Esophagus muscularis mucosa (tissue), 3 donors: ENCODE measurements at regions not wholly inside any gene's neighbourhood (a gene's known extent, or its start where the extent isn't known, plus 50 kb on each side); places are given as distances from the start of the nearest gene placed in this dataset.

Experiments
- POLR2A ChIP-seq: fragments of 450-650 bp; IDR thresholded peaks from one replicate; pipeline ENCODE4 v1.6.1; 2017; ENCODE audit warnings: antibody characterized with exemption, moderate library complexity, mild to moderate bottlenecking, low read depth
- POLR2AphosphoS5 ChIP-seq, 2 donors: sonication (generic); formaldehyde crosslinking; IDR thresholded peaks; one replicate each; pipeline ENCODE4 v1.6.1; 2017; ENCODE audit warnings: antibody characterized with exemption in 2 of 2
- TF ChIP-seq, protein P1 (sequence below), 3 experiments: fragments of 200-600 bp in 2 of 3; fragments of 450-650 bp in 1 of 3; sonication (generic) in 2 of 3; IDR thresholded peaks; one replicate each; pipeline ENCODE4 v1.5.1; 2017 to 2019; ENCODE audit warnings: antibody characterized with exemption in 3 of 3, mild to moderate bottlenecking in 2 of 3, moderate library complexity in 1 of 3

DNA sequence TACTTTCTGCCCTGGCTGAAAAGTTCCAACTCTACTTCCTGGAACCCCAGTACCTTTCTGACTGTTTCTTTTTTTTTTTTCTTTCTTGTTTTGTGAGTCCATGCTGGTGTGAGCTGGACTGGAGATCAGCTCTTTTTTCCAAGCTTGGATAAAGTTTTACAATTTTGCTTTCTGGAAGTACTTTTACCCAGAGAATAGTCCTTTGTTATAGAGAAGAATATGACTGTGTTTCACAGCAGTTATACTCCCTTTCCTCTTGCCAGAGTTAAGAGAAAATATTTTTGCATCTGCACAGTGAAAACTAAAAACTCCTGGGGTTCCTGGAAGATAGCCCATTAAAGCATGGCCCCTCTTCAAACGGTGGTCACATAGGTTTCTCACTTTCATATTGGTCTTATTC lies 1100.6 kb downstream of the OTOL1 start:
- TF ChIP-seq, protein P1, sequence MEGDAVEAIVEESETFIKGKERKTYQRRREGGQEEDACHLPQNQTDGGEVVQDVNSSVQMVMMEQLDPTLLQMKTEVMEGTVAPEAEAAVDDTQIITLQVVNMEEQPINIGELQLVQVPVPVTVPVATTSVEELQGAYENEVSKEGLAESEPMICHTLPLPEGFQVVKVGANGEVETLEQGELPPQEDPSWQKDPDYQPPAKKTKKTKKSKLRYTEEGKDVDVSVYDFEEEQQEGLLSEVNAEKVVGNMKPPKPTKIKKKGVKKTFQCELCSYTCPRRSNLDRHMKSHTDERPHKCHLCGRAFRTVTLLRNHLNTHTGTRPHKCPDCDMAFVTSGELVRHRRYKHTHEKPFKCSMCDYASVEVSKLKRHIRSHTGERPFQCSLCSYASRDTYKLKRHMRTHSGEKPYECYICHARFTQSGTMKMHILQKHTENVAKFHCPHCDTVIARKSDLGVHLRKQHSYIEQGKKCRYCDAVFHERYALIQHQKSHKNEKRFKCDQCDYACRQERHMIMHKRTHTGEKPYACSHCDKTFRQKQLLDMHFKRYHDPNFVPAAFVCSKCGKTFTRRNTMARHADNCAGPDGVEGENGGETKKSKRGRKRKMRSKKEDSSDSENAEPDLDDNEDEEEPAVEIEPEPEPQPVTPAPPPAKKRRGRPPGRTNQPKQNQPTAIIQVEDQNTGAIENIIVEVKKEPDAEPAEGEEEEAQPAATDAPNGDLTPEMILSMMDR (IDR thresholded peaks at IDR 0.05): no peak
- no peak for TF ChIP-seq POLR2A
- no peak for TF ChIP-seq POLR2AphosphoS5 (IDR thresholded peaks at IDR 0.05)
